ENCODE measurements at regions not wholly inside any gene's neighbourhood (a gene's known extent, or its start where the extent isn't known, plus 50 kb on each side); places are given as distances from the start of the nearest gene placed in this dataset.
A peak's percentile ranks its signal among the peaks of the same experiment; 100 is the strongest.
"Not testable (repeated sequence)": the region's sequence is repeated elsewhere in the genome, so short reads cannot be mapped to it uniquely, and the experiment has no call there.

DNA sequence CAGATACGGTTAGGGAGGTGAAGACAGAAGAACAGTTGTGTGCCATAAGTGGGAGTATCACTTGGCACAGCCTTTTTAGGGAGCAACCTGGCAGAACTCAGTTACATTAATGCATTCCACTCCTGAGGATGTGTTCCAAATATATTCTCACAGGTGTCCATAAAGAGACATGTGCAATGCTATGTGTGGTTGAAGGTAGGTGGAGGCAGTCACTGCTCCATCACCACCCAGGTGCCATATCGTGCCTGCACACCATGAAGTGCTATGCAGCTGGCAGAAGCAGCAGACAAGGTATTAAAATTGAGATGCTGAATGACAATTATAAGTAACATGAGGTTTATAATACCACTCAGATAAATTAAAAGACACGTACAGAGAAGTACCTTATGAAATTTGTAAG lies 248.0 kb upstream of the SFRP2 start:
- Histone ChIP-seq H4K20me1 (no peaks in the 10 kb centered on the region), H3K4me1 (no peaks in the 10 kb centered on the region), H3K4me2 (no peak overlapping the region), H3K36me3 (no peaks in the 10 kb centered on the region), H3K27me3 (no peaks in the 10 kb centered on the region), H3K27ac (no peak overlapping the region), H3K4me3 (no peak overlapping the region), H3K9ac (no peak overlapping the region), H3K9me3 (replicated peaks in 1 of 11) (peaks cover 12 to 18% (median 15%) of the 10 kb centered on the region in 11 experiments; a peak in 21 of 22 replicates)
- no peak for TF ChIP-seq Cebpa-rat (IDR thresholded peaks at IDR 0.05)

DNA sequence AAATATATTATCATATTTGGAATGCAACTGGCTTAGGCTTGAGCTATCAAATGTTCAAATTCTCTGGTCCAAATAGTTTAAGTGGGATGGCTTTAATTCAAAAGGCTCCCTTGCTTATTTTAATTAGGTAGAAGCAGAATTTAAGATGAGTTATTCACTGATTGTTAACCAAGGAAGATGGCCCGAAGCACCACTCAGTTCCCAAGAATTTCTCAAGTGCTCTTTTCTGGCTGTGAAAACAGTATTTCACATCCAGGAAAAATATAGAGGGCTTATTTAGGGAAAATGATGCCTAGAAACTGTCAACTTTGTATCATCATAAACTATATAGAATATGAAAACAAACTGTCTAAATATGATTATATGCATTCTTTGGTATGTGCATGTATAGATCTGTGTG lies 246.5 kb upstream of the SFRP2 start:
- no peak overlapping the region for H3K4me2 ChIP-seq
- H3K27ac ChIP-seq, result no peak overlapping the region
- H3K4me1 ChIP-seq, result peaks cover 0 to 2% (median 0%) of the 10 kb centered on the region in 10 experiments; a peak in 2 of 20 replicates
- no peaks in the 10 kb centered on the region for H4K20me1 ChIP-seq
- no peak overlapping the region for H3K9ac ChIP-seq
- H3K27me3 ChIP-seq, result no peaks in the 10 kb centered on the region
- H3K9me3 ChIP-seq (replicated peaks in 1 of 11), result peaks cover 15 to 22% (median 20%) of the 10 kb centered on the region in 11 experiments; a peak in 21 of 22 replicates
- no peak overlapping the region for H3K4me3 ChIP-seq
- no peaks in the 10 kb centered on the region for H3K36me3 ChIP-seq
- TF ChIP-seq Cebpa-rat (IDR thresholded peaks at IDR 0.05), result no peak

DNA sequence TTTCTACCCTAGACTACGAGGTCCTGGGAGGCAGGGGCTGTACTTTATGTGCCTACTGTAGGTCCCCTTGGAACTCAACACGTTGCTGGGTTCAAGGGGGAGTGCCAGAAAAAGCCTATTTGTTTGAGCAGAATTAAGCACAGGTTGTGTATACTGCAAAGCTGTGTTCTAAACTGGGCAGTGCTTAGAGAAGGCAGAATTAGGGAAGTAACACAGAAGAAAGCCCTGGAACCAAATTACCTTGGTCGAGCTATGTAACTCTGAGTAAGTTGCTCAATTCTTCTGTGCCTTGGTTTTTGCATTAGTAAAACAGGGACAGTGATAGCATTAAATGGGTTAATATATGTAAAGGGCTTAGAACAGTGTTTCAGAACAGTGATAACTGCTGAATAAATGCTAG lies 245.0 kb upstream of the SFRP2 start:
- Histone ChIP-seq H3K9me3 (replicated peaks in 1 of 11) (peaks cover 15 to 22% (median 20%) of the 10 kb centered on the region in 11 experiments; a peak in 21 of 22 replicates), H3K27ac (no peak overlapping the region), H3K9ac (no peak overlapping the region), H3K4me1 (peaks cover 0 to 16% (median 11%) of the 10 kb centered on the region in 10 experiments; a peak in 13 of 20 replicates), H4K20me1 (no peaks in the 10 kb centered on the region), H3K4me3 (no peak overlapping the region), H3K36me3 (no peaks in the 10 kb centered on the region), H3K4me2 (no peak overlapping the region), H3K27me3 (no peaks in the 10 kb centered on the region)
- no peak for TF ChIP-seq Cebpa-rat (IDR thresholded peaks at IDR 0.05)

DNA sequence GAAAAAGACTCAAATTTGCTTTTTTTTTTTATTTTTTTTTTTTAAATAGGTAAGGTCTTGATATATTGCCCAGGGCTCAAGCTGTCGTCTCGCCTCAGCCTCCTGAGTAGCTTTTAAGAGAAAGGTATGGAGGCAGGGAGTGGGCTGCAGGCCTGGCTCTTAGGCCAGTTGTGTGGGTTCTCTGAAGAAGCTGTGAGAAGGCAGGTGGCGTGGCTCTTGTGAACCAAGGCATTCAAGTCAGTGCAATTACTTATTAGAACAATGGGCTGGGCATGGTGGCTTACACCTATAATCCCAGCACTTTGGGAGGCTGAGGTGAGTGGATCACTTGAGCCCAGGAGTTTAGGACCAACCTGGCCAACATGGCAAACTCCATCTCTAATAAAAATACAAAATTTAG lies 244.0 kb upstream of the SFRP2 start:
- Histone ChIP-seq H3K4me1 (peaks cover 0 to 17% (median 11%) of the 10 kb centered on the region in 10 experiments; a peak in 13 of 20 replicates), H3K27ac (no peak overlapping the region), H4K20me1 (no peaks in the 10 kb centered on the region), H3K9ac (no peak overlapping the region), H3K9me3 (replicated peaks in 1 of 11) (peaks cover 15 to 22% (median 20%) of the 10 kb centered on the region in 11 experiments; a peak in 21 of 22 replicates), H3K4me3 (no peak overlapping the region), H3K36me3 (no peaks in the 10 kb centered on the region), H3K27me3 (no peaks in the 10 kb centered on the region), H3K4me2 (no peak overlapping the region)
- TF ChIP-seq Cebpa-rat (IDR thresholded peaks at IDR 0.05), result no peak

DNA sequence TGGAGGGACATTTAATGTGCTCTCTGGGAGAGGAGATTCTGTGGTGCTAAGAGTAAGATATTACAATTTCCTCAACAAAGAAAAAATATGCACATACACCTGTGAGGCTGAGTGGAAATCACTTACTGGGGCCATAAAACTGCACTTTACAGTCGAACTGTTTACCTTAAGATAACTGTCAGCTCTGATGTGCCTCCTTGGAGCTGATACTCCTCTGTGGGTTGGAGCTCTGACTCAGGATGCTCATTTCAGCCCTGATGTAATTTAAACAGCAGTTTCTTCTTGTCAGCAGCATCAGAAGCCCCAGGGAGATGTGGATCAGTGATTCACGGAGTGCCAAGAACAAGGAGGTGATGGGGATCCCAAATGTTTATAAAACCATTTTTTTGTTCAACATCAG lies 241.9 kb upstream of the SFRP2 start:
- H3K9ac ChIP-seq, result no peak overlapping the region

DNA sequence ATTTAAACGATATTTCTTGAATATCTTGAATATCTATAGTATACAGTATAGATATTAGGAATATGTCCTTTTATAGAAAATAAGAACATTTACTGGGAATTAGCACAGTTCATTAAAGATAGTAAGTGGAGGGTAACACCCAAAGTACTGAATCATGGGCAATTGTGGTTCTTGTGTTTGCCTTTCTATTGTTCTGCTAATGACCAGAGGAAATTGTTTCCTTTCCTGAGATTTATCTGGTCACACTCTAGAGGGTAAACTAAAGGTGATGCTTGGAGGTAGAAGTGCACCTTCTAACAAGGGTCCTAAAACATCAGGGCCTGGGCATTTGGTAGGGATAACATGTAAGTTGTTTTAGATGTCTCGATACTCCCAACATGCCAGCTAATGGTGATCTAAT lies 241.3 kb upstream of the SFRP2 start:
- H3K9ac ChIP-seq, result no peak overlapping the region
- H3K4me3 ChIP-seq, result no peak overlapping the region
- no peak for TF ChIP-seq Cebpa-rat (IDR thresholded peaks at IDR 0.05)
- no peaks in the 10 kb centered on the region for H3K27me3 ChIP-seq
- H3K4me2 ChIP-seq, result peak overlapping the region in 5 of 11 experiments; percentile 8 to 50 (median 36); a peak in 7 of 22 replicates
- H4K20me1 ChIP-seq, result no peaks in the 10 kb centered on the region
- H3K27ac ChIP-seq, result no peak overlapping the region
- H3K4me1 ChIP-seq, result peaks cover 0 to 17% (median 11%) of the 10 kb centered on the region in 10 experiments; a peak in 13 of 20 replicates
- peaks cover 15 to 22% (median 20%) of the 10 kb centered on the region in 11 experiments; a peak in 21 of 22 replicates for H3K9me3 ChIP-seq (replicated peaks in 1 of 11)
- no peaks in the 10 kb centered on the region for H3K36me3 ChIP-seq

More for the DNA sequence above, 241.9 kb upstream of the SFRP2 start:
- Histone ChIP-seq H3K4me1 (peaks cover 0 to 17% (median 11%) of the 10 kb centered on the region in 10 experiments; a peak in 13 of 20 replicates), H3K4me3 (no peak overlapping the region), H3K27me3 (no peaks in the 10 kb centered on the region), H4K20me1 (no peaks in the 10 kb centered on the region), H3K4me2 (no peak overlapping the region), H3K27ac (no peak overlapping the region), H3K36me3 (no peaks in the 10 kb centered on the region), H3K9me3 (replicated peaks in 1 of 11) (peaks cover 15 to 22% (median 20%) of the 10 kb centered on the region in 11 experiments; a peak in 21 of 22 replicates)
- TF ChIP-seq Cebpa-rat (IDR thresholded peaks at IDR 0.05), result no peak

DNA sequence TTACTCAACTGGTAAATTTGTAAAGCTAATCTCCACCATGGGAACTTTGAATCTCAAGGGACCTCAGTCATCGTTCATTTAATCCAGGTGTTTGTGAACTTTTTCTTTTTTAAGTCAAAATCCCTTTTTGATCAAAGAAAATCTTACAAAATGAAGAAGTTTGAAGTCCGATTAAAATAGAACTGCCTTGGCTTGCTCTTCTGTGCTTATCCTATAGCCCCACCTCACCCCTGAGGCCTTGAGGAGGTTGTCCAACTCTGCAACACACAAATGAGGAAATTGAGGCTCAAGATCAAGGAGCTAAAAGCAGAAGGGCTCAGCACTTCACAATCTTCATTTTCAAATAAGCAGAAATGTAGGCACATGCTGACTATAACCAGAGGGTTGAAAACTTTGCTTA lies 240.3 kb upstream of the SFRP2 start:
- TF ChIP-seq Cebpa-rat (IDR thresholded peaks at IDR 0.05), result no peak
- no peaks in the 10 kb centered on the region for H3K27me3 ChIP-seq
- no peaks in the 10 kb centered on the region for H3K36me3 ChIP-seq
- H3K4me2 ChIP-seq, result peak overlapping the region in 8 of 11 experiments; percentile 0 to 50 (median 21); a peak in 14 of 22 replicates
- H4K20me1 ChIP-seq, result no peaks in the 10 kb centered on the region
- peaks cover 15 to 22% (median 20%) of the 10 kb centered on the region in 11 experiments; a peak in 21 of 22 replicates for H3K9me3 ChIP-seq (replicated peaks in 1 of 11)
- no peak overlapping the region for H3K9ac ChIP-seq
- no peak overlapping the region for H3K27ac ChIP-seq
- H3K4me1 ChIP-seq, result peaks cover 0 to 17% (median 11%) of the 10 kb centered on the region in 10 experiments; a peak in 13 of 20 replicates
- no peak overlapping the region for H3K4me3 ChIP-seq

DNA sequence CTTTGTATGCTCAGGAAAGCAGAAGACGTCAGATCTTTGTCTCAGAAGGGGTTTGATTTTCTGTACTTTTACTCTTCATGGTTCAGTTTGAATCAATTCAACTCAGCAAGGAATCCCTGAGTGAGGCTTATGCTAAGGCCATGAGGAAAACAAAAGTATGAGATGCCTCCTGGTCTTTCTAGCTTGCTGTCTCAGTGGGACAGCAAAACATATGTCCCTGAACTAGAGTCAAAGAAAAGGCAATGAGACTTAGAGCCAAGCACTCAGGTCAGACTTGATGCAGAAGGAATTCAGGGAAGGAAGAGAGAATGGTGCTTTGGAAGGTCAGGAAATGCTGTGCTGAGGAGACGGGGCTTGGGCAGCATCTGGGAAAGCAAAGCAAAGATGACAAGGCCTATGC lies 236.2 kb upstream of the SFRP2 start:
- peaks cover 0 to 14% (median 10%) of the 10 kb centered on the region in 10 experiments; a peak in 13 of 20 replicates for H3K4me1 ChIP-seq
- H3K9ac ChIP-seq, result no peak overlapping the region
- H3K27me3 ChIP-seq, result no peaks in the 10 kb centered on the region
- no peaks in the 10 kb centered on the region for H4K20me1 ChIP-seq
- no peaks in the 10 kb centered on the region for H3K36me3 ChIP-seq
- H3K9me3 ChIP-seq (replicated peaks in 1 of 11), result no peaks in the 10 kb centered on the region
- TF ChIP-seq Cebpa-rat (IDR thresholded peaks at IDR 0.05), result no peak
- no peak overlapping the region for H3K4me2 ChIP-seq
- no peak overlapping the region for H3K4me3 ChIP-seq
- no peak overlapping the region for H3K27ac ChIP-seq

DNA sequence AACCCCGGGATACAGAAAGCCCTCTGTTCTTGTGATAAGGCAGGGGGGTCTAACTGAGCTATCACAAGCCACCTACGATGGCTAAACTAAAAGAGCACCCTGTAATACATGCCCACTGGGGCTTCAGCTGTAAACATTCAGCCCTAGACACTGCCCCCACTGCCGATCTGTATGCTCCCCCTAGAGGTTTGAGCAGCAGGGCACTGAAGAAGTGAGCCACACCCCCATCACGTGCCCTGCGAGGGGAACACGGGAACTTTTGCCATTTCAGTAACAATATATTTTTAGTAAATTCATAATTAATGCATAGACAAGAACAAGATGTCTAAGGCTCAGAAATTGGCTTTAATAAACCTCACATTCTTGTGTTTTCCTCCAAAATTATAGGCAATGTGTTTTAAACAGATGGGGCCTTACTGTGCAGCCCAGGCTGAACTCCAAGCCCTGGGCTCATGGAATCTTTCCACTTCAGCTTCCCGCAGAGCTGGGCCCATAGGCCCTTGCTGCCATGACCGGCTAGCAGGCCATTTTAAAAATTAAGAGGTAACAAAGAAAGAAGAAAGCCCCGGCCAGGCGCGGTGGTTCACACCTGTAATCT lies 235.3 kb upstream of the SFRP2 start:
- H3K4me1 ChIP-seq, result peaks cover 0 to 5% (median under 1%) of the 10 kb centered on the region in 10 experiments; a peak in 11 of 20 replicates
- H3K4me2 ChIP-seq, result no peak overlapping the region
- H3K36me3 ChIP-seq, result no peaks in the 10 kb centered on the region
- H3K4me3 ChIP-seq, result no peak overlapping the region
- H3K9me3 ChIP-seq (replicated peaks in 1 of 11), result no peaks in the 10 kb centered on the region
- H4K20me1 ChIP-seq, result no peaks in the 10 kb centered on the region
- no peak overlapping the region for H3K9ac ChIP-seq
- H3K27ac ChIP-seq, result no peak overlapping the region
- no peaks in the 10 kb centered on the region for H3K27me3 ChIP-seq
- no peak for TF ChIP-seq Cebpa-rat (IDR thresholded peaks at IDR 0.05)

DNA sequence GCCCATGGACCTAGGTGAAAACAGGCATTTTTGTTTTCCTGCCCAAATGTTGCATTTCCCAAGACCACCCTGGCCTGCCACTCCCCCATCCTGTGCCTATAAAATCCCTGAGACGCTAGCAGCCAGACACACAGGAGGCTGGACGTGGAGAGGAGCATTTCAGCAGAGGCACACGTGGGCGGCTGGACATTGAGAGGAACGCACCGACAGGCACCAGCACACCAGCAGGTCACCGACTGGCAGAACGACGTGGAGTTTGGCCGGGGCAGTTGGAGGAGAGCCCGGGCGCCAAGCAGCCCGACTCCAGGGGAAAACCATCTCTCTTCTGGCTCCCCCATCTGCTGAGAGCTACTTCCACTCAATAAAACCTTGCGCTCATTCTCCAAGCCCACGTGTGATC lies 234.8 kb upstream of the SFRP2 start:
- not testable (repeated sequence) for H3K9ac ChIP-seq; H3K4me2 ChIP-seq; H3K9me3 ChIP-seq (replicated peaks in 1 of 11); H3K4me1 ChIP-seq; H3K27ac ChIP-seq; H4K20me1 ChIP-seq; H3K4me3 ChIP-seq; H3K27me3 ChIP-seq; H3K36me3 ChIP-seq
